ENCODE measurements at regions not wholly inside any gene's neighbourhood (a gene's known extent, or its start where the extent isn't known, plus 50 kb on each side); places are given as distances from the start of the nearest gene placed in this dataset.

- ATAC-seq (ENCODE audit: low FRiP score) (no peak), DNase-seq (ENCODE audit: low spot score) (no peak)
- TF ChIP-seq CTCF (IDR thresholded peaks at IDR 0.05) = no peak
Observed at GRCh38 chr6:134680021-134680420, 269.9 kb downstream of the ALDH8A1 start.

GRCh38 chr6:134678436-134678889 lies 271.4 kb downstream of the ALDH8A1 start:
- ATAC-seq (ENCODE audit: low FRiP score) (no peak), DNase-seq (ENCODE audit: low spot score) (no peak)
- TF ChIP-seq CTCF (IDR thresholded peaks at IDR 0.05) = no peak

- ATAC-seq (ENCODE audit: low FRiP score) = peak; percentile 41
- no peak for TF ChIP-seq CTCF (IDR thresholded peaks at IDR 0.05)
- DNase-seq (ENCODE audit: low spot score) = no peak
Observed at GRCh38 chr6:134676307-134677281, 273.3 kb downstream of the ALDH8A1 start.

- TF ChIP-seq CTCF (IDR thresholded peaks at IDR 0.05) = no peak
- ATAC-seq (ENCODE audit: low FRiP score) (no peak), DNase-seq (ENCODE audit: low spot score) (no peak)
Observed at GRCh38 chr6:134675110-134676054, 274.5 kb downstream of the ALDH8A1 start.

- DNase-seq (ENCODE audit: low spot score) = no peak
- TF ChIP-seq CTCF (IDR thresholded peaks at IDR 0.05) = no peak
- no peak for ATAC-seq (ENCODE audit: low FRiP score)
Observed at GRCh38 chr6:134674562-134674961, 275.3 kb downstream of the ALDH8A1 start.

GRCh38 chr6:134669485-134669884 lies 280.4 kb downstream of the ALDH8A1 start:
- DNase-seq (ENCODE audit: low spot score) = no peak
- TF ChIP-seq CTCF (IDR thresholded peaks at IDR 0.05) = no peak
- ATAC-seq (ENCODE audit: low FRiP score) = no peak
